ENCODE measurements at regions not wholly inside any gene's neighbourhood (a gene's known extent, or its start where the extent isn't known, plus 50 kb on each side); places are given as distances from the start of the nearest gene placed in this dataset.
"Not testable (repeated sequence)": the region's sequence is repeated elsewhere in the genome, so short reads cannot be mapped to it uniquely, and the experiment has no call there.

GRCh38 chr6:44049989-44050871, 77.0 kb downstream of the MRPL14 start:
- DNase-seq: no peak

- no peak for DNase-seq
These were observed 77.9 kb downstream of the MRPL14 start for GRCh38 chr6:44049163-44049988.

DNA sequence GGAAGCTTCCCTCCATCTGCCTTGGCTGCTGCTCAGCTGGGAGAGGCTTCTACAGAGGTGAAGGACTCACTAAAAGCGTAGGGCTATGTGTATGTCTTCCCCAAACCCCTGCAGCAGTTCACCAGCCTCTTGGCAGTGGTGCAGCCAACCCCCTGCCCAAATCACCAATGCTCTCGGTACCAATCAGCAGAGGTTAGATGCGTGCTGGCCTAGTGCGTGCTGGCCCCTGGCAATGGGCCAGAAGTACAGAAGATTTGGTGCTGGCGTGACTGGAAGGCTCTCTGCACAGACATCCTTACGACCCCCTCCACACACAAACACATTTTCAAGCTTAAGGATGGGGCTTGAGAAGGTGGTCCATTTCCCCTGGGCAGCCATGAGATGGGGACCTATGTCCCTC, 79.0 kb downstream of the MRPL14 start:
- no peak for DNase-seq

DNA sequence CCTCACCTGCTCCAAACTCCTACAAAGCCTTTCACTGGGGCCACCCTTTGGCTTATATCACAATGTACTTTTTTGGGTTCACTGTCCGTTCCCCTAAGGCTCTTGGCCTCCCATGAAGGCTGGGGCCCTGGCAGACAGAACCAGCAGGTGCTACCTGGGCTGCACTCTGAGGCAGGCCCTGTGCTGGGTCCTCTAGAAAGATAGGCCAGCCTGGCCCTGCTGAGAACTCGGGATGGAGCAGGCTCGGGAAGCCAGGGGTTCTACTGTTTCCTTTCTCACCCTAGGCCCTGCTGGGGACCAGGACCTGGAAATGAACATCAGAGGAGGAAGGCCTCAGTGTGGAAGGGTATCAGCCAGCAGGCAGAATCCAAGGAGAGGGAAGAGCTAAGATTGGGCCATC, 79.5 kb downstream of the MRPL14 start:
- no peak for DNase-seq

DNA sequence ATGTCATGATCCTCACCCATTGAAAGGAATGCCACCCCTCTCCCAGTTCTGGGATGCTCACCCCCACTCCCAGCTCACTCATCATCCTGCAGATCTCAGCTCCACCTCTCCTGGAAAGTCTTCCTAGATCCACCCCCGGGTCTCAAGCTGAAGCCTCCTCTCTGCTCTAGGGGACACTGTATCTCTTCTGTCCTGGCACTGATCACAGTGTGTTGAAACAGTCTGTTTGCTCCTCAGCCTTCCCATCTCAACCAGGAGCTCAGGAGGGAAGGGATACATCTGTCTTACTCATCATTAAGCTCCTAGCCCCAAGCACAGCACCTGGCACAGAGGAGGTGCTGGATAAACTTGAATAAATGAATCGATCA, 80.1 kb downstream of the MRPL14 start:
- no peak for DNase-seq

- no peak for DNase-seq
These were observed 80.6 kb downstream of the MRPL14 start for GRCh38 chr6:44046516-44047178.

DNA sequence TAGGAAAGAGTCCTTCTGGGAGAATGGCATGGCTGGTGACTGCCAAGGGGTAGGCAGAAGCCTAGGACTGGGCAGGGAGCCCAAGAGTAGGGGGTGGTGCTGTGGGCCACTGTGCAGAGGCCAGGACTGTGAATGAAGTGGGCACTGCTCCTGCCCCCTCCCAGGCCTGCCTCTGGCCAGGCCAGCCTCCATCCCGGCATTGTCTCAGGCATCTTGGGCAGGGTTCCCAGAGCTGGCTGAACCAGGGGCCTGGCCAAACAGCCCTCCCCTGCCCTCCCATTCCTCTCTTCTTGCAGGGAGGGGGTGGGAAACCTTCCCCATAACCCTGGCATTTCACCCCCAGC, 81.6 kb downstream of the MRPL14 start:
- no peak for DNase-seq

GRCh38 chr6:44044940-44045671, 82.1 kb downstream of the MRPL14 start:
- DNase-seq: no peak

GRCh38 chr6:44044154-44044539, 83.1 kb downstream of the MRPL14 start:
- DNase-seq: no peak

DNA sequence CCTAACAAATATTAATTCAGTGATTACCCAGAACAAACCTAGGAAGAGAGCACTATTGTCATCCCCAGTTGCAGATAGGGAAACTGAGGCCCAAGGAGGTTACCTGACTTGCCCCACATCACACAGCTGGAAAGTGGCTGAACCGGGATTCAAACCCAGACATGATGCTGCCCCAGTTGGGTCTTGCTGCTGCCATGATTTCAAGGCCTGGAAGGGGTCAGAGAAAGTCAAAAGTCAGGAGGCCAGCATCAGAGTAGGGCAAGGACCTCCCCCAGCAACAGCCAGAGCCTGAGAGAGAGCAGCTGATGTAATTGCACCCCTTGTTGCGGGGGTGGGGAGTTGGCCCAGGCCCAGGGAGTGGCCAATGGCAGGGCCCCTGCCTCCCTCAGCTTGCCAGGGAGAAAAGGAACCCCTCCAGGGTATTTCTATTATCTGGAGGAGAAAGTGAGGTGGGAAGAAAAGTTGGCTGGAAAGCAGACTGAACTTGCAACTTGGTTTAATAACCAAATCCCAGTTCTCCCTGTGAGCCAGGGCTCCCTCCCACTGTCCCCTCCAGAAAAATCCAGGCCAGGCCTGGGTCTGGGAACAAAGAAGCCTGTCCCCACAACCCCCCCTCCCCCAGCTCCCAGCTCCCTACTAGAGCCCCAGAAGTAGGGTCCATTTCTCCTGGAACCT, 83.6 kb downstream of the MRPL14 start:
- no peak for DNase-seq

DNA sequence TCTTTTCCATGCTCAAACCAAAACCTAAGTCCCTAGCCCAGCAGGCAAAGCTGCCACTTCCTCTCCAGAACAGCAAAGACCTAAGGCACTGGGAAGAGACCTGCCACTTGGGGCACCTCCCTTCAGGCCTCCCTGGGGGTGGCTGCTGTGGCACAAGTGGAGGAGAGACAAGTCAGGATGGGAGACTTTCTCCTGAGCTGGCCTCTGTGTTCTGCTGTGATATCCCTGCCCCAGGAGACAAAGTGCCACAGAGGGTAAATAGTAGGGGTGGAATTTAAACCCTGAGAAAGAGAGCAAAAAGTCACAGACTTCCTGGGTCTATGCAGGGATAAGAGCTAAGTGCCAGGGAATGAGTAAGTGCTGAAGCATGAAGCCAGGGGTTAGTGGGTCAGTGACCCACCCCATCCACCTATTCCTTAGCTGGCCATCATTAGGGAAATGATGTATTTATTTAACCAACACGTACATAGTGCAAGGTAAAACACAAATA, 84.2 kb downstream of the MRPL14 start:
- no peak for DNase-seq

- no peak for DNase-seq
These were observed 84.8 kb downstream of the MRPL14 start for GRCh38 chr6:44042261-44042988.

DNA sequence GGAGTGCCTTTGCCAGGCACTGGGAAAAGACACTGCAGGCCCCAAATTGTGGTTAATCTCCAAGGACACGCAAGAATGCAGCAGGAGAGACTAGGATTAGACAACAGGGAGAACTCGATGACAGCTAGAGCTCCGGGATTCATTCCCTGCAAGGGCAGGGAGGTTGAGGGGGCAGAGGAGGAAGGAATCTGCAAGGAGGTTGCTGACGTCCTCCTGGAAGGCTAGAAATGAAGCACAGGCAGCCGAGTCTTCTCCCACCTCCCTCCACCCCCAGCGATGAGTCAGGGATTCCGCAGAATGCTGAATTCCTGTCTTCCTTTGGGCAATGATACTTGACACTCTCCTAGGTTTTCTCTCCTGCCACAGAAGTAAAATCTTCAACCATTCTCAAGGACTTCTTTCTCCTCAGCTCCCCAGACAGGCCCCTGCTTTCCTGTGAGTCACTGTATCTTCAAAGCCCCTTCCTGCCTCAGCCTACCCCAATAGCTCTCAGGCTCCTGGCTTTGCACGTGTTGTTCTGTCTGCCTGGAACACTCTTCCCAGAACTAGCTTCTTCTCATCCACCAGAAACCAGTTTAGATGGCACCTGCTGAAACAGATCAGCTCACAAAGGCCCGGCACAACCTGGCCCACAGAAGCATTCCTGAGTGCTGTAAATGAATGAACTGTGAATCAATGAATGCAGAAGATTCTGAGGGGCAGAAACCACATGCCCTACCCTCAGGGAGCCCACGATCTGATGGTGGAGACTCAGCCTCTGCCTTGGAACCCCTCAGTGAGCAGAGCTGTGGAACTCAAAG, 85.6 kb downstream of the MRPL14 start:
- no peak for DNase-seq

DNA sequence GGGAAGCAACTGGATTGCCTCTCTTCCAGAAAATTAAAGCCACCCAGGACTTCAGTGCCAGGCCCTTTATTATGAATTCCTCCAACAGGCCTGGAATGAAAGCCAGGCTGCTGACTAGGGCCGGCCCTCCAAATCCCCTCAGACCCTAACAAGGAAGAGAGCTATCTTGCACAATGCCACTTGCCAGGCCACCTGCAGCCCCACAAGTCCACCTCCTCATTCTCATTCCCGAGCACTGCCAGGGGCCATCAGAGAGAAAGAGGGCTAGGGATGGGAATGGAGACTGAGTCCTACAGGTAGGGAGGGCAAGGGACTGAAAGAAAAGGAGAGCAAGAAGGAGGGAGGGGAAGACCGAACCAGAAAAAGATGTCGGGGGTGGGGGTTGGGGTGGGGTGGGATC, 86.5 kb downstream of the MRPL14 start:
- DNase-seq: no peak

- no peak for DNase-seq
These were observed 87.4 kb downstream of the MRPL14 start for GRCh38 chr6:44039839-44040350.

DNA sequence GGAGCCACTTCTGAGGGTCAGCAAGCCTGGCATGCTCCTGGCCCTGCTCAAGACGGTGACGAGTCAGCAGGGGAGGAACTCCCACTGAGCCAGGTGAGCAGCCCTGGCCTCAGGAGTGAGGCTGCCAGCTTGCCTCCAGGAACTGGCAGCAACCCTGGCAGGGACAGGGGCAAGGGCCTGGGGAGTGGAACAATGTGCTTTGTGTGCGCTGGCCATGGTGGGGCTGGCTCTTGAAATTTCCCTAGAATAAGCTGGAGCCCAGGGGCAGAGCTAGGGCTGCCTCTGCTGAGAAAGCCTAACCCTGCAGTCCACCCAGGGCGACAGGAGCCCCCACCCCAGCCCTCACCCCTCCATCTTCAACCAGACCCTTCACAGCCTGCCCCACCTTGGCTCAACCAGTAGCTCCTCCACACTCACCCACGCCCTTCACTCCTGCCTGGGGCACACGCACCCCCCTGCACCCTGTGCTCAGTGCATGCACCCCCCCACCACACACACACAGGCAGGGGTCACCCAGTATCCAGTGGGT, 88.0 kb downstream of the MRPL14 start:
- DNase-seq: no peak

DNA sequence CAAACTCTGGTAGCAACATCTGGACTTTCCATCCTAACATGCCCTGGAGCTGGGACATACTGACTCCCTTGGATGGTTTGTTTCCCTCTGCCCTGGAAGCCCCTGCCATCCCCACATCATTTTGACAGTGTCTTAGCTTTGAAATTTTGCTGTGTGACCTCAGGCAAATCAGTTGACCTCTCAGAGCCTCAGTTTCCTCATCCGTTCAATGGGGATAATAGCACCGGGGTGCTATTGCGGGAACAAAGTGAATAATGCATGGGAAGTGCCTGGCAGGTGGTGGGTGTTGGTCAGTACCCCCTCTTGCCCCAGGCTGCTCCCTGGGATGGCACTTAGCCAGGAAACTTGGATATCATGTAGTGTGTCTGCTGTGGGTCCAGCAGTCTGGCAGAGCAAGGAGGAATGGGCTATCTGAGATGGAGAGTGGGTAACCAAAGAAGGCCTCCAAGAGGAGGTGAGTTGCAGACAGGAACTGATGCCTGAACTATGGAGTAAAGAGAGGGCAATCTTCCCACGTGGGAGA, 88.6 kb downstream of the MRPL14 start:
- no peak for DNase-seq

- DNase-seq: no peak
These were observed 89.3 kb downstream of the MRPL14 start for GRCh38 chr6:44037847-44038542.

GRCh38 chr6:44037276-44037675, 90.0 kb downstream of the MRPL14 start:
- DNase-seq: not testable (repeated sequence)
